A549 (cell line): ENCODE measurements at regions not wholly inside any gene's neighbourhood (a gene's known extent, or its start where the extent isn't known, plus 50 kb on each side); places are given as distances from the start of the nearest gene placed in this dataset.

Experiments used
- ATAC-seq, 2 experiments: fragments of 200-7000 bp in 1 of 2; fragments of >200 bp in 1 of 2; cut with Nextera tagmentation in 1 of 2; cut with Tn5 transposase in 1 of 2; 3 replicates each; pipeline versions ENCODE4 v1.8.0 to v1.9.1; 2018 to 2020; ENCODE audit warnings: mild to moderate bottlenecking in 1 of 2, moderate library complexity in 1 of 2
- CTCF ChIA-PET: fragments of 300-600 bp; sonication (Branson Sonifier 250); formaldehyde crosslinking; extraction: SDS; loops from one replicate; lab custom pipeline; 2021; ENCODE audit warnings: antibody characterized with exemption, inconsistent platforms; lab: Yijun Ruan, JAX
- POLR2A ChIA-PET: fragments of 350-600 bp; formaldehyde crosslinking; extraction: SDS; loops from one replicate; lab custom pipeline; 2021; ENCODE audit warnings: antibody characterized with exemption, inconsistent platforms; lab: Yijun Ruan, JAX
- DNase-seq, 2 experiments: peaks; one replicate each; pipeline versions ENCODE4 v3.0.0 to v3.0.0-alpha.2; 2011 to 2016; ENCODE audit warnings: low read depth in 1 of 2, low spot score in 1 of 2
- FAIRE-seq: peaks from 2 replicates; lab custom pipeline; 2011; peaks lifted over from hg19 to GRCh38; lab: Jason Lieb, UNC
- H3K27ac ChIP-seq, 2 experiments: fragments of >200 bp; sonication (Bioruptor Twin); formaldehyde crosslinking; 3 replicates each; pipeline ENCODE4 v1.5.1; 2016 to 2017
- H3K4me1 ChIP-seq: fragments of >200 bp; sonication (Bioruptor Twin); formaldehyde crosslinking; 3 replicates; pipeline ENCODE4 v1.6.1; 2016
- H3K4me2 ChIP-seq: fragments of >200 bp; sonication (Bioruptor Twin); formaldehyde crosslinking; 3 replicates; pipeline ENCODE4 v1.6.1; 2016
- H3K4me3 ChIP-seq: fragments of >200 bp; sonication (Bioruptor Twin); formaldehyde crosslinking; 3 replicates; pipeline ENCODE4 v1.5.1; 2016
- H3K9me3 ChIP-seq: fragments of >200 bp; sonication (Bioruptor Twin); formaldehyde crosslinking; 3 replicates; pipeline ENCODE4 v1.6.1; 2016
- ATOH8 ChIP-seq: fragments of 250-450 bp; sonication (Bioruptor Pico); IDR thresholded peaks from 2 replicates; pipeline ENCODE4 v1.5.0; 2020; ENCODE audit warnings: low read depth, mild to moderate bottlenecking, moderate library complexity
- CBX2 ChIP-seq: fragments of 200-600 bp; sonication (generic); IDR thresholded peaks from 2 replicates; pipeline ENCODE4 v1.6.1; 2016; ENCODE audit warnings: low read depth, mild to moderate bottlenecking, borderline replicate concordance
- CHD4 ChIP-seq: fragments of 200-600 bp; sonication (generic); IDR thresholded peaks from 2 replicates; pipeline ENCODE4 v1.6.1; 2016; ENCODE audit warnings: antibody characterized with exemption, mild to moderate bottlenecking, borderline replicate concordance
- CTCF ChIP-seq: fragments of >200 bp; sonication (Bioruptor Twin); formaldehyde crosslinking; IDR thresholded peaks from 3 replicates; pipeline ENCODE4 v1.5.1; 2016
- EHF ChIP-seq: fragments of 250-450 bp; sonication (Bioruptor Pico); IDR thresholded peaks from 2 replicates; pipeline ENCODE4 v1.5.0; 2020; ENCODE audit warnings: mild to moderate bottlenecking
- ESRRA ChIP-seq: fragments of 150-350 bp; IDR thresholded peaks from 2 replicates; pipeline ENCODE4 v1.6.1; 2014; ENCODE audit warnings: mild to moderate bottlenecking, low read length, borderline replicate concordance
- GATA3 ChIP-seq: IDR thresholded peaks from 2 replicates; pipeline ENCODE4 v1.6.1; 2012; ENCODE audit warnings: borderline replicate concordance
- HDAC2 ChIP-seq: fragments of 200-600 bp; sonication (generic); IDR thresholded peaks from 2 replicates; pipeline ENCODE4 v1.6.1; 2016
- HES2 ChIP-seq: fragments of >200 bp; sonication (Bioruptor Twin); formaldehyde crosslinking; IDR thresholded peaks from 2 replicates; pipeline ENCODE4 v1.6.1; 2016
- HMGXB4 ChIP-seq: fragments of 250-450 bp; sonication (Bioruptor Pico); IDR thresholded peaks from 2 replicates; pipeline ENCODE4 v1.5.0; 2021; ENCODE audit warnings: mild to moderate bottlenecking, moderate library complexity, borderline replicate concordance
- HOXA7 ChIP-seq: fragments of 250-450 bp; sonication (Bioruptor Pico); IDR thresholded peaks from 2 replicates; pipeline ENCODE4 v1.5.0; 2020; ENCODE audit warnings: mild to moderate bottlenecking, moderate library complexity
- HOXB5 ChIP-seq: fragments of 250-450 bp; sonication (Bioruptor Pico); IDR thresholded peaks from 2 replicates; pipeline ENCODE4 v1.5.0; 2020; ENCODE audit warnings: mild to moderate bottlenecking, moderate library complexity
- KDM5A ChIP-seq: fragments of 200-600 bp; sonication (generic); IDR thresholded peaks from 2 replicates; pipeline ENCODE4 v1.6.1; 2016; ENCODE audit warnings: antibody characterized with exemption, mild to moderate bottlenecking
- MAFK ChIP-seq: fragments of 450-650 bp; IDR thresholded peaks from 2 replicates; pipeline ENCODE4 v1.6.1; 2014; ENCODE audit not compliant: partially characterized antibody
- MAX ChIP-seq: IDR thresholded peaks from 2 replicates; pipeline ENCODE4 v1.6.1; 2012
- MYC ChIP-seq: IDR thresholded peaks from 2 replicates; pipeline ENCODE4 v1.6.1; 2012; ENCODE audit warnings: mild to moderate bottlenecking, inconsistent platforms, low read length, improper control_type of control experiment, borderline replicate concordance
- NFE2L2 ChIP-seq: fragments of 150-350 bp; conservative IDR thresholded peaks from 2 replicates; pipeline ENCODE4 v1.6.1; 2014; ENCODE audit warnings: low read length
- NR3C1 ChIP-seq: fragments of >200 bp; sonication (Bioruptor Twin); formaldehyde crosslinking; IDR thresholded peaks from 3 replicates; pipeline ENCODE4 v1.6.1; 2017
- POLR2A ChIP-seq: IDR thresholded peaks from 2 replicates; pipeline ENCODE4 v1.6.1; 2012; ENCODE audit warnings: mild to moderate bottlenecking, low read length
- POLR2AphosphoS2 ChIP-seq: conservative IDR thresholded peaks from 2 replicates; pipeline ENCODE4 v1.6.1; 2012; ENCODE audit warnings: low read length, improper control_type of control experiment, inconsistent platforms
- RARB ChIP-seq: fragments of 250-450 bp; sonication (Bioruptor Pico); IDR thresholded peaks from 2 replicates; pipeline ENCODE4 v1.8.0; 2021; ENCODE audit warnings: mild to moderate bottlenecking, moderate library complexity
- RFX5 ChIP-seq: fragments of 450-650 bp; IDR thresholded peaks from 2 replicates; pipeline ENCODE4 v1.7.1; 2014; ENCODE audit warnings: antibody characterized with exemption, mild to moderate bottlenecking, moderate library complexity
- SMC3 ChIP-seq: fragments of >200 bp; sonication (Bioruptor Twin); formaldehyde crosslinking; IDR thresholded peaks from 3 replicates; pipeline ENCODE4 v1.6.1; 2018; ENCODE audit warnings: inconsistent platforms
- SREBF2 ChIP-seq: fragments of 450-650 bp; IDR thresholded peaks from 2 replicates; pipeline ENCODE4 v1.6.1; 2014; ENCODE audit warnings: mild to moderate bottlenecking, moderate library complexity
- TFCP2L1 ChIP-seq: fragments of 250-450 bp; sonication (Bioruptor Pico); IDR thresholded peaks from 2 replicates; pipeline ENCODE4 v1.5.0; 2021; ENCODE audit warnings: mild to moderate bottlenecking
- TP53 ChIP-seq: fragments of 250-450 bp; sonication (Bioruptor Pico); IDR thresholded peaks from 2 replicates; pipeline ENCODE4 v1.5.0; 2021; ENCODE audit warnings: mild to moderate bottlenecking, moderate library complexity
- ZFP36 ChIP-seq: fragments of 450-650 bp; IDR thresholded peaks from 2 replicates; pipeline ENCODE4 v1.6.1; 2014; ENCODE audit warnings: borderline replicate concordance; ENCODE audit not compliant: partially characterized antibody
- ZNF302 ChIP-seq: fragments of 250-450 bp; sonication (Bioruptor Pico); IDR thresholded peaks from 2 replicates; pipeline ENCODE4 v1.9.0; 2021; ENCODE audit warnings: inconsistent platforms, mild to moderate bottlenecking, moderate library complexity
- WGBS: methylation state at CpG from one replicate; pipeline ENCODE4 v1.1.6; 2017; ENCODE audit errors: missing lambda C conversion rate; 5-methylcytosine and 5-hydroxymethylcytosine counted together

GRCh38 chr11:29756871-29757270, 260.0 kb downstream of the KCNA4 start:
- 0% methylated on average over 1 of the region's 1 CpG for WGBS
- TF ChIP-seq MYC (no peak), ESRRA (no peak), HOXB5 (CRISPR knock-in tag) (no peak), SMC3 (no peak), HOXA7 (no peak), TFCP2L1 (CRISPR knock-in tag) (no peak), NFE2L2 (no peak), CBX2 (no peak), SREBF2 (no peak), ZFP36 (no peak), RARB (CRISPR knock-in tag) (no peak), NR3C1 (no peak), MAX (no peak), POLR2A (no peak)
- POLR2A ChIA-PET: no interaction called here
- Histone ChIP-seq H3K27ac (no peak overlapping the region), H3K4me3 (no peak overlapping the region), H3K9me3 (no peaks in the 10 kb centered on the region), H3K4me2 (no peak overlapping the region), H3K4me1 (no peaks in the 10 kb centered on the region)
- DNase-seq (no peak), ATAC-seq (no peak), FAIRE-seq (no peak)
- CTCF ChIA-PET: no interaction called here

GRCh38 chr11:29755474-29755873, 261.4 kb downstream of the KCNA4 start:
- TF ChIP-seq POLR2AphosphoS2 (no peak), CHD4 (no peak), HMGXB4 (CRISPR knock-in tag) (no peak), EHF (no peak), GATA3 (no peak), TP53 (CRISPR knock-in tag) (no peak), KDM5A (no peak), ZNF302 (CRISPR knock-in tag) (no peak), HES2 (no peak), RFX5 (no peak), MAFK (no peak)
- Histone ChIP-seq H3K4me1 (no peaks in the 10 kb centered on the region), H3K27ac (no peak overlapping the region), H3K9me3 (no peaks in the 10 kb centered on the region), H3K4me3 (no peak overlapping the region), H3K4me2 (no peak overlapping the region)
- no peak for DNase-seq
- ATAC-seq: no peak
- POLR2A ChIA-PET: no interaction called here
- WGBS: 0% methylated on average over 1 of the region's 4 CpGs
- CTCF ChIA-PET: no interaction called here
- FAIRE-seq: no peak

GRCh38 chr11:29751618-29752017, 265.2 kb downstream of the KCNA4 start:
- no peaks in the 10 kb centered on the region for H3K9me3 ChIP-seq
- CTCF ChIA-PET: interaction anchor here (0.8 to 0.9 kb wide), 2 partner anchors 13 to 348 kb away, joined by 3 read pairs; no protein-coding TSS in a partner anchor
- FAIRE-seq: no peak
- no peak overlapping the region for H3K27ac ChIP-seq
- TF ChIP-seq MAFK (no peak), POLR2A (no peak), ZFP36 (no peak), CTCF (no peak), ATOH8 (CRISPR knock-in tag) (no peak), HDAC2 (no peak), MYC (no peak)
- no peak overlapping the region for H3K4me2 ChIP-seq
- POLR2A ChIA-PET: no interaction called here
- WGBS: 3% methylated on average over 1 of the region's 1 CpG
- DNase-seq: no peak
- no peak for ATAC-seq
- H3K4me3 ChIP-seq: no peak overlapping the region
- H3K4me1 ChIP-seq: no peaks in the 10 kb centered on the region
